Neuron (in vitro differentiated cells): ENCODE measurements at regions not wholly inside any gene's neighbourhood (a gene's known extent, or its start where the extent isn't known, plus 50 kb on each side); places are given as distances from the start of the nearest gene placed in this dataset.
"Not testable (repeated sequence)": the region's sequence is repeated elsewhere in the genome, so short reads cannot be mapped to it uniquely, and the experiment has no call there.

Experiments
- H2AFZ ChIP-seq: one replicate; pipeline ENCODE4 v1.6.1; 2013; ENCODE audit warnings: low read depth, mild to moderate bottlenecking, inconsistent platforms, low read length, moderate library complexity
- H3K27me3 ChIP-seq: one replicate; pipeline ENCODE4 v1.6.1; 2013; ENCODE audit warnings: low read length; ENCODE audit not compliant: insufficient read depth
- H3K36me3 ChIP-seq: one replicate; pipeline ENCODE4 v1.6.1; 2013; ENCODE audit warnings: low read length; ENCODE audit not compliant: insufficient read depth
- H3K4me1 ChIP-seq: one replicate; pipeline ENCODE4 v1.6.1; 2013; ENCODE audit warnings: low read length; ENCODE audit not compliant: insufficient read depth
- H3K4me3 ChIP-seq: 2 replicates; pipeline ENCODE4 v1.5.1; 2013; ENCODE audit warnings: mild to moderate bottlenecking, low read length, moderate library complexity
- H3K9me3 ChIP-seq: one replicate; pipeline ENCODE4 v1.6.1; 2013; ENCODE audit warnings: low read length

DNA sequence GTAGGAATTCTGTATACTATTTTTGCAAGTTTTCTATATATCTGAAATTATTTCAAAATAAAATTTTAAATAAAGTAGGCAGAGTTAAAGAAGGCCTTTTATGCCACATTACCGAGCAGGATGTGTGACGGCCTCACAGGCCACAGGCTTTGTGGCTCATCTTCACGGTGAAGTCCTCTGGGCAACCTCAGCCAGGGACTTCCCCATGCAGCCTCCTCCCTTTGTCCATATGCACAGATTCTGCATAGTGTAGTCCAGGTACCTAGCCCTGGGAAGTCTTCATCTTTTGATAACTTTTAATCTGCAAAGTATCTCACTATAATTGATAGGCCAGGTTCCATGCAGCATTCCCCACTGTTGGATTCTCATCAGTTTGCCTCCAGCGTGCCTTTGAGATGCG, 62.8 kb downstream of the ARHGAP11B start:
- not testable (repeated sequence) for H3K4me3 ChIP-seq, H3K9me3 ChIP-seq, H3K27me3 ChIP-seq, H3K36me3 ChIP-seq, H2AFZ ChIP-seq, H3K4me1 ChIP-seq

DNA sequence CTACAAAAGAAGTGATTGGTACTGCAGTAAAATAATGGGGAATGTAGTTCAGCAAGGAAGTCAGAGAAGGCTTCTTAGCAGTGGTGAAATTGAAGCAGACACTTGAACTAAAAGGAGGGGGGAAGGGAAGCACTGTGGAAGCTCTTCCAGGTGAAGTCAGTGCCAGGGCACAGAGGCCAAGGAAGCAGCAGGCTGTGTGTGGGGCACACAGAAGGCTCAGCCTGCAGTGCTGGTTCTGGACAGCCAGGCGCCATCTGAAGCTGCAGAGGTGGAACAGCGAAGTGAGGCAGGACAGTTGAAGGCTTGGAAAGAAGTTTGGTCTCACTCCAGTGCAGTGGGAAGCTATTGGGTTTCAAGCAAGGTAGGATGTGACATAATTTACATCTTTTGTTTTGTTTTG, 64.2 kb downstream of the ARHGAP11B start:
- H3K36me3 ChIP-seq, H3K4me3 ChIP-seq, H3K4me1 ChIP-seq, H3K27me3 ChIP-seq, H3K9me3 ChIP-seq, H2AFZ ChIP-seq: not testable (repeated sequence)

DNA sequence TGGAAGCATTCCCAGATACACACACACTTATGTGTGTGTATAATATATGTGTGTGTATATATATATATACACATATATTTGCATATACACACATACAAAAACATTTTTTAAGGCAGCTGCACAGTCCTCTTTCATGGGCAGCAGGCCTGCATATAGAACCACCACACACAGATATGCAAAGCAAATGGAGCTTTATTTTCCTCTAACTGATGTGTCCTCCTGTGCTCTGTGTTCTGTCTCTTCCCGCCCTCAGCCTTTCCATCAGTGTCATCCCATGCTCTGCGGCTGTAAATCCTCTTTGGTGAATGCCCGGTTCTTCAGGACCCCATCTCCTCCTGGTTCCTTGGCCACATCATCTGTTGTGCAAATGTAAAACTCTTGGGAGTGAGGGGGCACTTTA, 69.9 kb downstream of the ARHGAP11B start:
- H3K36me3 ChIP-seq, H2AFZ ChIP-seq, H3K4me3 ChIP-seq, H3K4me1 ChIP-seq, H3K27me3 ChIP-seq, H3K9me3 ChIP-seq: not testable (repeated sequence)

DNA sequence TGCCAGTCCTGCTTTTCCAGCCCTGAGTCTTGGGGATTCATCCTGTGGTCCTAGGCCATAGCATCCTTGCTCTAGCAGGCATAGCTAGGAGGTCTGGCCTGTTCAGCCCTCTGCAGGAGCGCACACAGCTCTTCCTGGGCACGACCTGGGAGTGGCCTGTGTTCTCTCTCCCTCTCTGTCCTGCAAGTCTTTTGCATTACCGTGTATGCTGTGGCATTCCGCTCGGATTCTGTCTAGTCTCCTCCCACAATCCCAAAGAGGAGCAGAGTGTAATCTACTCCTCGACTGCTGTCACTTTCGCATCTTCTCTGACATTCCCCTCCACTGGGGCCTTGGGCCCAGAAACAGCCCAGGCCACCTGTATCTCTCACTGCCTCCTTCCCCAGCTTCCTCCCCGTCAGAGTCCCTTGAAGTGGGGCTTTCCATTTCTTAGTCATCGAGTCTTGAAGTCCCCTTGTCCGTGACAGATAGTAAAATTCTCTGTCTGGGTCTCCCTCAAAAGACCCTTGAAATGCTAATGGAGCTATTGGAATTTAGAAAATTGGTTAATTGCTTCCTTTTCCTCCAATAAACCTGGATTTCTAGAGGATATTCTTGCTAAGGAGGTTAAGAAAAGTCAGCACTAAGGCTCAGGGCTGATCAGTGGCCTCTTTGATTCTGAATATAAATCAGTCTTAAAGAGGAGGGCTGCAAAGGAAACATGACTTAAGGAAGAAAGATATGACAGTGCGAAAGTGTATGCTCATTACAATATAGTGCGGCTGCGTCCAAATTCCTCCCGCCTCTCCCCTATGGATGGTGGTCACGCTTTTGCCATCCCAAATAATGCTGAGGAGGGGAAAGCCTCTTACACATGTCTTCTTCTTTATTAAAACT, 70.7 kb downstream of the ARHGAP11B start:
- H3K27me3 ChIP-seq, H3K9me3 ChIP-seq, H2AFZ ChIP-seq: not testable (repeated sequence)

DNA sequence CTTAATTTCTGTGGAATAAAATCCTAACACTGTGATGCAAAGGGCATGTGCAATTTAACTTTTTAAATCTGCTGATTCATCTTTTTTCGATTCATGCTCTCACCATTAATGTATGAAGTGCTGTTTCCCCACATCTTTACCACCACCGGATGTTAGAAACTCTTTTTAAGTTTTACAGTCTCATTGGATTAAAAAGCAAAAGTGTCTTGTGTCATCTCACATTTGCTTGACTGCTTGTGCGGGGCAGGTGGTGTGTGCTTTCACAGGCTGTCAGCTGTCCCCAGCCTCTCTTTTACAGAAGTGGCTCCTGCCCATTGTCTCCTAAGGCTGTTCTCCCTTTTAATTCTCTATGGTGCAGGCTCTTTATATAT, 71.4 kb downstream of the ARHGAP11B start:
- H2AFZ ChIP-seq, H3K4me1 ChIP-seq, H3K36me3 ChIP-seq, H3K27me3 ChIP-seq, H3K4me3 ChIP-seq, H3K9me3 ChIP-seq: not testable (repeated sequence)

More for the DNA sequence above, 70.7 kb downstream of the ARHGAP11B start:
- H3K4me3 ChIP-seq, H3K36me3 ChIP-seq, H3K4me1 ChIP-seq: not testable (repeated sequence)

DNA sequence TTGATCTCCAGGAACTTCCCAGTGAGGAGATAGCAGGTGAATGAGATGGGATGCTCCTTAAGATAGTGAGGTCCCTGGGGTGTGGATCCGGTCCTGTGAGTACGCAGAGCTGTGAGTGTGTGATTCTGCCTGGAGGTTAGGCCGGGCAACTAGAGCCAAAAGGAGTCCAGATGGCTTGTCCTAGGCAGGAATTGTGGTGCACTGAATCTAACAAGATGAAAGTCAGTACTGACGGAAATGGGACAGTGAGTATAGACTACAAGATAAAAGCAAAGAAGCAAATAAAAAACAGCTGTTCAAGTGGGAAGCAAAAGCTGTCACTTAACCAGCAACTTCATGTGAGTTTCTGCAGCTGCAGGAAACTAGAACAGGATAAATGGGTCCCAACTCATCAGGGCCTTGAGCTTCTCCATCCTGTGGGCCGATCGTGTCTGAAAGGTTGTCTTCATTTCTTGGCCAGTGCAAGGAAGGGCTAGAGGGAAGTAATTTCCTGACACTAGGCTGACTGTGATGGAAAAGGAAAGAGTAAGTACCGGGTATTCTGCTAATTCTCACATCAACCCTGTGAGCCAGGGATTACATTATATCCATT, 74.2 kb downstream of the ARHGAP11B start:
- not testable (repeated sequence) for H3K27me3 ChIP-seq, H3K4me3 ChIP-seq, H2AFZ ChIP-seq, H3K9me3 ChIP-seq, H3K36me3 ChIP-seq, H3K4me1 ChIP-seq

DNA sequence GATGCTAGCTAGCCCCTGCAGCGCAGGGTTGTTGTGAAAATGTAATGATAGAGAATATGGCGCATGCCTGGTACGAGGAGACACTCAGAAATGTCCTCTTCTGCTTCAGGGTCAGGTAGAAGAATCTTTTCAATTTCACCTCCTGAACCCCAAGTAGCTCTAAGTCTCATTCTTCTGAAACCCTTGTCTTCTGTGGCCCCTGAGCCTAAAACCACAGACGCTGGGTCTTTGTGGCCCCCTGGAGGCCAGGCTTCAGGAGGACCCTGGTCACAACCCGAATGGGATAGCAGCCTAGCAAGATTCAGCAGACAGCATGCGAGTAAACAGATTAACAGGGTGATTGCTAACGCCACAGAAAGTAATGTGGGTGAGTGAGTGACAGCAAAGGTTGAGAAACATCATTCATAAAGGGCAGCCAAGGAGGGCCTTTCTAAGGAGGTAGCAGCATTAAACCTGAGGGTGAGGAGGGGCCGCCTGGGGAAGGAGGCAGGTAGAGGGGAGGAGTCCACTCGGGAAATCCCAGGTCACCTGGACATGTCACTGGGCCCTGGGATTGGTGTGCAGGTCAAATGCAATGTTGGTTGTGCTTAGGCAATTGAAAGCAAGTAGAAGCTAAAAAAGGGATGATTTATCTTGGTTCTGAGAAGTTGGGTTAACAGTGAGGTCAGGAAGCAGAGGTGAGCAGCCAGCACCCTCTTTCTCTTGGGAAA, 82.2 kb downstream of the ARHGAP11B start:
- not testable (repeated sequence) for H2AFZ ChIP-seq, H3K4me1 ChIP-seq, H3K9me3 ChIP-seq, H3K36me3 ChIP-seq, H3K27me3 ChIP-seq, H3K4me3 ChIP-seq

DNA sequence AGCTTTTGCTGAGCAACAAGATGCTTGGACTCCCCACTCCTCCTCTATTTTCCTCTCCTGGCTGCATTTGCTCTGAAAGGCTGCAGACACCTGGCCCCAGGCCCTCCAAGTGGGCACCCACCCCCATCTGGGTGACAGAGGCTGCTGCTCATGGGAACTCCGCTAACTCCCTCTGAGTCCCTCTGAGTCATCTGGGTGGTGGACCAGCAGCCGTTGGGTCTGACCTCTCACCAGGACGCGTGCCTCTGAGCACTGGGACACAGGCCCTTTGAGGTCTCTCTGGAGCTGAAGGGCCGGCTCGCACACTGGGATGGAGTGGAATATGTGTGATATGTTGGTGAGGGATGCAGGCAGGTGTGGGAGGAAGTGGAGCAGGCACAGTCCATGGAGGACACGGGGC, 82.9 kb downstream of the ARHGAP11B start:
- H3K36me3 ChIP-seq, H3K4me1 ChIP-seq, H3K9me3 ChIP-seq, H3K27me3 ChIP-seq, H2AFZ ChIP-seq, H3K4me3 ChIP-seq: not testable (repeated sequence)

DNA sequence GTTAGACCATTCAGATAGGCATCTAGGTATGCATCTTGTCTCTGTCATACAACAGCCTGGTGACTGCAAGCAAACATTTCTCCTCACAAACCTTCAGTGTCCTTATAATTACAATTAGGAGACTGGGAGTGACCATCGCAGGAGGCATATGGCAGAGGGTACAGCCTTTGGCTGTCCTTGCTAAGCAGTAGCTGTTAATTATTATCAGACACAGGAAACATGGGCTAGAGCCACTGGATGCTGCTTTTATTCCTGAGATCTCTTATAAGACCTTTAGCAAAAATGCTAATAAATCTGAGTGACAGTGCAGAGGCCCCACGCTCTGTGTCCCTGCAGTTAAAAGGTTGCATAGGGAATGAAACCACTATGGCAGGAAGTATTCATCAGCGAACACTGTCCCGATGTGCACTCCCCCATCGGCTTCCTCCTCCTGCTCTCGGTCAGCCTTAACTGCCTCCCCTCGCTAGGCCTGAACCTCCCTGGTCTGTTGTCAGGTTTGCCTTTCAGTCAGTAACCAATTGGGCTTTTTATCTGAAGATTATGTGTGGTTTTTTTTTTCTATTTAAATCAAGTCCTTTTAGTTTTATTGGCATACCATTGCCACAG, 92.2 kb downstream of the ARHGAP11B start:
- H3K4me3 ChIP-seq, H3K4me1 ChIP-seq, H2AFZ ChIP-seq, H3K27me3 ChIP-seq, H3K36me3 ChIP-seq, H3K9me3 ChIP-seq: not testable (repeated sequence)

DNA sequence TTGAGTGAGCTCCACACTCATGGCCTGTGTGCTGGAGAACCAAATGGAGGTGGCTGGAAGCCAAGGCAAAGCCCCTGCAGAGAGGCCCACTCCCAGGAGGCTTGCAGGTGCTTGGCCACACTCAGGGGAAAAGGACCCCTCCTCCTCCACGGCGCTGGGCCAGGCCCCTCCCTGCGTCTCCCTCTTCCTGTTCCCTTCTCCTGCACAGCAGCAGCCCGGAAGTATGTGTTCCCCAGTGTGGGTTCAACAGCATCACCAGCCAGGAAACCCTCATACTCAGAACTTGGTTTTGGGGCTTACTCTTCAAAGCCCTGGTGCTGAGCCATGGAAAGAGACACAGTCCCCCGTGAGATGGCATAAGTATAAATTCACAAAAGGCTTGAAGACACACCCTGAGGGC, 93.4 kb downstream of the ARHGAP11B start:
- H3K27me3 ChIP-seq, H3K4me3 ChIP-seq, H3K9me3 ChIP-seq, H3K4me1 ChIP-seq, H3K36me3 ChIP-seq, H2AFZ ChIP-seq: not testable (repeated sequence)

DNA sequence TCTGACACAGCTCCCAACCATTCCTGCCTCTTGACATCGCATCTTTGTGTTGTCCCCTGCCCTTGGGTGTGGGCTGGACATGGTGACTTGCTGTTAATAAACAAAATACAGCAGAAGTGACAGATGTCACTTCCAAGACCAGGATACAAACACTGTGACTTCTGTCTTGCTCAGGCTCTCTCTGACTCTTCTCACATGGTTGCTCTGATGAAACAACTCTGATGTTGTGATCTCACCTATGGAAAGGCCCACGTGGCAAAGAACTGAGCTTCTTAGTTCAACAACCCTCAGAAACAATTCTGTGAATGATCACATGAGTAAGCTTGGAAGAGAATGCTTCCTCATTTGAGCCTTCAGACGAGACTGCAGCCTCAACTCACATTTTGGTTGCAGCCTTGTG, 94.9 kb downstream of the ARHGAP11B start:
- not testable (repeated sequence) for H3K4me1 ChIP-seq, H3K4me3 ChIP-seq, H3K36me3 ChIP-seq, H3K27me3 ChIP-seq, H2AFZ ChIP-seq, H3K9me3 ChIP-seq

DNA sequence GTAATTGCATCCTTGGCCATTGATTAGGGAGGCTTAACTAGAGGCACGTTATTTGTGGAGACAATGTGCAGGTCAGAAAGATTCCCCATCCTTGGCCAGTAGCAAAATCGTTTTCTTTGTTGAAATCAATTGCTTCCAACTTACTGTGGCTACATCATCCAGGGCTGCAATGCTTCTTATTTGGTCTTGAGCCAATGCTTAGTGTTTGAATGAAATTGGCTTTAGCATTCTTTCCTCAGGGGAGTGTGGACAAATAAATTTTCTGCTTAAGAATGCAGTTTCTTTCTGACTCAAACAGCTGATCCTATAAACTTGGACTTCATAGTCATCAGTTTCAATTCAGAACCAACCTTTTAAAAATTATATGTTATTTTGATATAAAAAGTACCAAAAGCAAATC, 95.6 kb downstream of the ARHGAP11B start:
- peaks cover 10% of the 10 kb centered on the region for H3K36me3 ChIP-seq
- not testable (repeated sequence) for H3K9me3 ChIP-seq, H3K4me1 ChIP-seq, H3K4me3 ChIP-seq, H2AFZ ChIP-seq, H3K27me3 ChIP-seq

DNA sequence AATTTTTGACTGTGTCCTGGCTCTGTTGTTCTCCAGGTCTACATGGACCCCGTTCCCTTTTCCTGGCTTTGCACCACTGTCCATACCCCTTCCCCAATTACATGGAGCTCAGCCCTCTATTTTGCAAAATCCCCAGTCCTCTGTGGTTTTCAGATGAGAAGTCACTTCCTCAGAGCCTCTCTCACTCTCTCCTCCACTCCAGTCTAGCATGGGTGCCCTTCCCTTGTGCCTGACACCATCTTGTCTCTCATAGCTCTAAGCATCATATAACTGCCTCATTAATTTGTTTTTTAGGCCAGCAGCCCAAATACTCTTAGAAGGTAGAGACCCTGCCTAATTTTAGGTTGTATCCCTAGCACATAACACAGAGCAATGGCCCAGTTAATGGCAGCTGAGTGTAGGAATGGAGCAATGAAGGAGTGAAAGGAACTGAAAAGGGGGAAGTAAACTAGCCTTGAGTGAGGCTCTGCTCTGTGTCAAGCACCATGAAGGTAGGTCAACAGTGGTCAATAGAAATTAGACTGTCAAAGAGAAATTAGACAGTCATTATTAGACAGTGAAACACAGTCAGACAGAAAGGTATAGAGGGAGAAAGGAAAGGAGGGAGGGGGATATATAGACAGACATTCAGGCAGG, 97.7 kb downstream of the ARHGAP11B start:
- H3K9me3 ChIP-seq, H3K27me3 ChIP-seq, H2AFZ ChIP-seq, H3K4me1 ChIP-seq, H3K4me3 ChIP-seq: not testable (repeated sequence)
- H3K36me3 ChIP-seq = peaks cover 10% of the 10 kb centered on the region
